ENCODE measurements at regions not wholly inside any gene's neighbourhood (a gene's known extent, or its start where the extent isn't known, plus 50 kb on each side); places are given as distances from the start of the nearest gene placed in this dataset.

- Histone ChIP-seq H3K4me3 (ENCODE audit: insufficient read depth, low read depth, low read length) (no peak overlapping the region), H3K27ac (ENCODE audit: insufficient read depth, low read depth, low read length, poor library complexity, severe bottlenecking) (no peak overlapping the region), H3K36me3 (ENCODE audit: control insufficient read depth, insufficient read depth, low read length) (no peaks in the 10 kb centered on the region), H3K27me3 (ENCODE audit: control insufficient read depth, insufficient read depth, low read length, poor library complexity, severe bottlenecking) (no peaks in the 10 kb centered on the region), H3K9me3 (ENCODE audit: control insufficient read depth, low read length) (no peaks in the 10 kb centered on the region), H3K4me1 (ENCODE audit: control insufficient read depth, insufficient read depth, low read length) (no peaks in the 10 kb centered on the region)
- 65 to 66% methylated on average over 7 of the region's 7 CpGs for WGBS, 2 experiments
These were observed 51.3 kb upstream of the PFKP start for GRCh38 chr10:3016016-3016415.

DNA sequence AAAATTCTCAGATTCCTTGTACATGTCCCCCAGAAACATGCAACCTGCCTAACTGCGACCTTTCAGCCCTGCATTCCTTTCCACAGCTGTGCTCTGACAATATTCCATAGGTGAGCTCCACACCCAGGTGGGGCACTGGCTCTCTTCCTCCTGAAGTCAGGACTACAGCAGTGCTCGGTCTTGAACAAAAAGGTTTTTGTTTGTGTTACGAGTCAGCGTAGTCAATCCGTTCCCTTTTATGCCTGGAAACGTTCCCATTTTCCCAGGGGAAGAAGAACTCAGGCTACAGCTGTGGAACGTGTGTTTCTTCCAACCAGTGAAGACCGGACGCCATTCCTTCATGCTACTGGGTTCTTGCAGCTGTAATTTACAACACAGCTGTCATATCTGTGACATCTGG, 52.4 kb upstream of the PFKP start:
- Histone ChIP-seq H3K4me1 (ENCODE audit: control insufficient read depth, insufficient read depth, low read length) (no peaks in the 10 kb centered on the region), H3K9me3 (ENCODE audit: control insufficient read depth, low read length) (no peaks in the 10 kb centered on the region), H3K27ac (ENCODE audit: insufficient read depth, low read depth, low read length, poor library complexity, severe bottlenecking) (no peak overlapping the region), H3K36me3 (ENCODE audit: control insufficient read depth, insufficient read depth, low read length) (no peaks in the 10 kb centered on the region), H3K4me3 (ENCODE audit: insufficient read depth, low read depth, low read length) (no peak overlapping the region), H3K27me3 (ENCODE audit: control insufficient read depth, insufficient read depth, low read length, poor library complexity, severe bottlenecking) (no peaks in the 10 kb centered on the region)
- 88 to 91% methylated on average over 9 of the region's 9 CpGs for WGBS, 2 experiments

GRCh38 chr10:3012223-3012622, 55.1 kb upstream of the PFKP start:
- 92 to 96% methylated on average over 5 of the region's 5 CpGs for WGBS, 2 experiments
- Histone ChIP-seq H3K36me3 (ENCODE audit: control insufficient read depth, insufficient read depth, low read length) (no peaks in the 10 kb centered on the region), H3K27me3 (ENCODE audit: control insufficient read depth, insufficient read depth, low read length, poor library complexity, severe bottlenecking) (no peaks in the 10 kb centered on the region), H3K27ac (ENCODE audit: insufficient read depth, low read depth, low read length, poor library complexity, severe bottlenecking) (no peak overlapping the region), H3K4me1 (ENCODE audit: control insufficient read depth, insufficient read depth, low read length) (no peaks in the 10 kb centered on the region), H3K9me3 (ENCODE audit: control insufficient read depth, low read length) (no peaks in the 10 kb centered on the region), H3K4me3 (ENCODE audit: insufficient read depth, low read depth, low read length) (no peak overlapping the region)

DNA sequence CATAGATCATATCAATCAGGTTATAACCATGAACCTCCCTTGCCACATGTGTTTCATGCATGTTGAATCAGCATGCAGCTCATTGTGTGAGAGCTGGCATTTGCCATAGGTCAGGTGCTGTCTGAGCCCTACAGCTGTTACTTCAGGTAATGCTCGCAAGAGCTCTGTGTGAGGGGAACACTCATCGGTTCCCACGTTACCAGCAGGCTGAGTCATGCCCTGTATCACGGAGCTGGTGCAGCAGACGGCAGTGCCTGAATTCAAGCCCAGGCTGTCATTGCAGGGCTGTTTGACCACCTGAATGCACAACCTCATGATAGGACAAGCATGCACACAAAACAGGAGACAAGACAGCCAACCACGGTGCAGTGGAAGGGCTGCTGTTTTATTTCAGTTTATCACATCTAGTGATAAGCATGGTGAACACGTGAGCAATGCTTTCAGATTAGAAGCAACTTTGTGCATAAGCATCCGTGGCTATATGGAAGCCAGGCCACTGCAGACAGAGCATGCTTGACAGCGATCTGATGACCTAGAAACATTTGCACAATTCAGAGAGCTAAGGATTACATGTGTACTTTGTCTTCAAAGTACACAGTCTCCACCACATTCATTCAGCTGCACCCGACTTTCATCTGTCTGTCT, 56.4 kb upstream of the PFKP start:
- 89% methylated on average over 10 of the region's 10 CpGs for WGBS, 2 experiments
- Histone ChIP-seq H3K9me3 (ENCODE audit: control insufficient read depth, low read length) (no peaks in the 10 kb centered on the region), H3K27ac (ENCODE audit: insufficient read depth, low read depth, low read length, poor library complexity, severe bottlenecking) (no peak overlapping the region), H3K4me3 (ENCODE audit: insufficient read depth, low read depth, low read length) (no peak overlapping the region), H3K36me3 (ENCODE audit: control insufficient read depth, insufficient read depth, low read length) (no peaks in the 10 kb centered on the region), H3K4me1 (ENCODE audit: control insufficient read depth, insufficient read depth, low read length) (no peaks in the 10 kb centered on the region), H3K27me3 (ENCODE audit: control insufficient read depth, insufficient read depth, low read length, poor library complexity, severe bottlenecking) (no peaks in the 10 kb centered on the region)

DNA sequence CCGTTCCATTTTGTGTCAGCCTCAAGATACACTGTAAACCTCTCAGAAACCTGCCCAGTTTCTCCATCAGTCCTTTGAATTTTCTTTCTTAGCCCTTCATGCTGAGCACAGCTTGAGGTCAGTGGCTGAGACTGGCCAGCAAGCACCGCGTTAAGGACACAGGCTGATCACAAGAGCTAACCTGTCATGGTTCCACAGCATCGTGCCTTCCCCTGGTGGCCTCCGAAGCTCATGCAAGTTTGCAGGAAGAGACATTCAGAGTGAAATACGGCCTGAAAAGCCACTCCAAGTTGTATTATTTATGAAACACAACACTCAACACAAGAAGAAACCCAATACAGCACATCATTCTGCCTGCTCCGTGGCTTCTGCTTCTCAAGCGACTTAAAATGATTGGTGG, 57.0 kb upstream of the PFKP start:
- Histone ChIP-seq H3K4me1 (ENCODE audit: control insufficient read depth, insufficient read depth, low read length) (no peaks in the 10 kb centered on the region), H3K9me3 (ENCODE audit: control insufficient read depth, low read length) (no peaks in the 10 kb centered on the region), H3K27me3 (ENCODE audit: control insufficient read depth, insufficient read depth, low read length, poor library complexity, severe bottlenecking) (no peaks in the 10 kb centered on the region), H3K27ac (ENCODE audit: insufficient read depth, low read depth, low read length, poor library complexity, severe bottlenecking) (no peak overlapping the region), H3K4me3 (ENCODE audit: insufficient read depth, low read depth, low read length) (no peak overlapping the region), H3K36me3 (ENCODE audit: control insufficient read depth, insufficient read depth, low read length) (no peaks in the 10 kb centered on the region)
- WGBS, 2 experiments = 66 to 70% methylated on average over 8 of the region's 8 CpGs

DNA sequence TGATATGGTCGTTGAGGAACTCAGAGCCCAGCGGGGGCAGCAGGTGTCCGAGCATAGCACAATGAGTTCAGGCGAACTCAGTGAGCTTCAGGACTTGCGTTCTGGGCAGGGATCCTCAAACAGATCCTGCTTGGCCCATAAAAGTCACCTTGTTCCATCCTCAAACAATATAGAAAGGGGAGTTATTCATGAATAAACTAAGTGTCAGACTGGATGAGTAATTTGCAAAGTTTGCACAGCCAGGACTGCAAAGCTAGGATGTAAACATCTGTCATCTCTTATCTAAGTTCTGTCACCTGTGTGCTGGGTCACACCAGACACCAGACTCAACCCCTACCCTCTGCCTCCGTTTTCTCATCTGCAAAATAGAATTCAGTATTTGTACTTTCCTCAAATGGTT, 58.0 kb upstream of the PFKP start:
- Histone ChIP-seq H3K4me3 (ENCODE audit: insufficient read depth, low read depth, low read length) (no peak overlapping the region), H3K4me1 (ENCODE audit: control insufficient read depth, insufficient read depth, low read length) (no peaks in the 10 kb centered on the region), H3K9me3 (ENCODE audit: control insufficient read depth, low read length) (no peaks in the 10 kb centered on the region), H3K27me3 (ENCODE audit: control insufficient read depth, insufficient read depth, low read length, poor library complexity, severe bottlenecking) (no peaks in the 10 kb centered on the region), H3K36me3 (ENCODE audit: control insufficient read depth, insufficient read depth, low read length) (no peaks in the 10 kb centered on the region), H3K27ac (ENCODE audit: insufficient read depth, low read depth, low read length, poor library complexity, severe bottlenecking) (no peak overlapping the region)
- WGBS, 2 experiments = 76 to 78% methylated on average over 6 of the region's 6 CpGs

DNA sequence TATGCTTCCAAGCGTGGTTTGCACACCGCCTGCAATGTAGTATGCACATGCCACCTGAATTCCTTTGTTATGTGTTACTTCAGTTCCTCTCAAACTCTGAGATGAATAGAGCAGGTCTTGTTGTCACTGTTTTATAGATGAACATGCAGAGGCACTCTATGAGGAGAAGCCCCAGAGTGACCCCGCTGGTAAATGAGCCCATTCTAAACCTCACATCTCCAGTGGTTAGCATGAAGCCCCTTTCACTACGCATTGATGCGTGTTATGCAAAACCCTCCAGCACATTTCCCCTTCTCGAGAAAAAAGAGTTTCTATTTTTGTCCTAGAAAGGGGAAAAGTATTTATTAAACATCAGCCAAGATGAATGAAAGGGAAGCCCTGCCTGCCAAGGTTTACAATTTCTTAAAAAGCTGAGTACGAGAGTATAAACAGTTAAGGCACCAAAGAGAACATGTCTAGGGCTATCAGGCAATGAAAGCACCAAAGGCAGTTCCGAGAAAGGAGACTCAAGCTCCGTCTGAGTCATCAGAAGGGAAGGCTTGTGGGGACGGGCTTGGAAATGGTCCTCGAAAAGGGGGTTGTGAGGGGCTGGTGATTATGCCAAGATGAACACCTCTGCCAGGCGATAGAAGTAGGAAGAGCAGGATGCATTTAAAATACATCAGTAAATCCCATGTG, 58.7 kb upstream of the PFKP start:
- Histone ChIP-seq H3K9me3 (ENCODE audit: control insufficient read depth, low read length) (no peaks in the 10 kb centered on the region), H3K27ac (ENCODE audit: insufficient read depth, low read depth, low read length, poor library complexity, severe bottlenecking) (no peak overlapping the region), H3K27me3 (ENCODE audit: control insufficient read depth, insufficient read depth, low read length, poor library complexity, severe bottlenecking) (no peaks in the 10 kb centered on the region), H3K36me3 (ENCODE audit: control insufficient read depth, insufficient read depth, low read length) (no peaks in the 10 kb centered on the region), H3K4me1 (ENCODE audit: control insufficient read depth, insufficient read depth, low read length) (no peaks in the 10 kb centered on the region), H3K4me3 (ENCODE audit: insufficient read depth, low read depth, low read length) (no peak overlapping the region)
- WGBS, 2 experiments = 95 to 96% methylated on average over 12 of the region's 12 CpGs

GRCh38 chr10:3006607-3007006, 60.7 kb upstream of the PFKP start:
- H3K27ac ChIP-seq (ENCODE audit: insufficient read depth, low read depth, low read length, poor library complexity, severe bottlenecking) = no peak overlapping the region
- WGBS, 2 experiments = 75 to 91% methylated on average over 1 of the region's 1 CpG
- no peaks in the 10 kb centered on the region for H3K27me3 ChIP-seq (ENCODE audit: control insufficient read depth, insufficient read depth, low read length, poor library complexity, severe bottlenecking)
- no peaks in the 10 kb centered on the region for H3K36me3 ChIP-seq (ENCODE audit: control insufficient read depth, insufficient read depth, low read length)
- H3K4me1 ChIP-seq (ENCODE audit: control insufficient read depth, insufficient read depth, low read length) = no peaks in the 10 kb centered on the region
- no peaks in the 10 kb centered on the region for H3K9me3 ChIP-seq (ENCODE audit: control insufficient read depth, low read length)
- H3K4me3 ChIP-seq (ENCODE audit: insufficient read depth, low read depth, low read length) = no peak overlapping the region

- Histone ChIP-seq H3K4me1 (ENCODE audit: control insufficient read depth, insufficient read depth, low read length) (no peaks in the 10 kb centered on the region), H3K27me3 (ENCODE audit: control insufficient read depth, insufficient read depth, low read length, poor library complexity, severe bottlenecking) (no peaks in the 10 kb centered on the region), H3K9me3 (ENCODE audit: control insufficient read depth, low read length) (no peaks in the 10 kb centered on the region), H3K4me3 (ENCODE audit: insufficient read depth, low read depth, low read length) (no peak overlapping the region), H3K27ac (ENCODE audit: insufficient read depth, low read depth, low read length, poor library complexity, severe bottlenecking) (no peak overlapping the region), H3K36me3 (ENCODE audit: control insufficient read depth, insufficient read depth, low read length) (no peaks in the 10 kb centered on the region)
- 58 to 64% methylated on average over 3 of the region's 3 CpGs for WGBS, 2 experiments
These were observed 61.3 kb upstream of the PFKP start for GRCh38 chr10:3006093-3006492.

DNA sequence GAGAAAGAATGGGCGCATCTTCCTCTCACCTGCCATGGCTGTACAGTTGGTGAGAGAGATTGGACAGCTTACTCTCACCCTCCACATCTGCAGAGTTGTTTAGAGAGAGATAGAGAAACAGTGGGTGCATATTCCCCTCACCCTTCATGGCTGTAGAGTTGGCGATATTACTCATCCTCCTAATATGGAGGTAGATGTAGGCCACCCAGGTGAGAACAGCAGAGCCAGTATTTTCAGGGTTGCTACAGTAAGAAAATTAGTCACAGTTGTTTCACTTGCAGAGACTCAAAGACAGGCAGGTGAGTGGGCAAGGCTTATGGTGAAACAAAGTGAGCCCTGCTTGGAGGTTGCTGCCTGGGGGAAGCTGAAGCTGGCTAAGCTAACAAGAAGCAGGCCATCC, 65.0 kb upstream of the PFKP start:
- H3K27ac ChIP-seq (ENCODE audit: insufficient read depth, low read depth, low read length, poor library complexity, severe bottlenecking) = no peak overlapping the region
- H3K4me3 ChIP-seq (ENCODE audit: insufficient read depth, low read depth, low read length) = no peak overlapping the region
- no peaks in the 10 kb centered on the region for H3K4me1 ChIP-seq (ENCODE audit: control insufficient read depth, insufficient read depth, low read length)
- H3K27me3 ChIP-seq (ENCODE audit: control insufficient read depth, insufficient read depth, low read length, poor library complexity, severe bottlenecking) = no peaks in the 10 kb centered on the region
- no peaks in the 10 kb centered on the region for H3K36me3 ChIP-seq (ENCODE audit: control insufficient read depth, insufficient read depth, low read length)
- H3K9me3 ChIP-seq (ENCODE audit: control insufficient read depth, low read length) = no peaks in the 10 kb centered on the region
- 88 to 100% methylated on average over 1 to 2 of the region's 2 CpGs for WGBS, 2 experiments

Data from ectodermal cell (in vitro differentiated cells).